Common myeloid progenitor, CD34-positive (primary cell): ENCODE measurements at regions not wholly inside any gene's neighbourhood (a gene's known extent, or its start where the extent isn't known, plus 50 kb on each side); places are given as distances from the start of the nearest gene placed in this dataset.
"Not testable (repeated sequence)": the region's sequence is repeated elsewhere in the genome, so short reads cannot be mapped to it uniquely, and the experiment has no call there.

Experiments
- CTCF ChIA-PET: fragments of 350-600 bp; sonication (Branson Sonifier 250); formaldehyde crosslinking; loops from one replicate; lab custom pipeline; 2021; ENCODE audit warnings: antibody characterized with exemption; lab: Charles Lee
- POLR2A ChIA-PET: fragments of 350-600 bp; sonication (Branson Sonifier 250); formaldehyde crosslinking; loops from one replicate; lab custom pipeline; 2021; ENCODE audit warnings: antibody characterized with exemption; lab: Charles Lee
- DNase-seq, 3 donors: peaks; one replicate each; pipeline versions ENCODE4 v3.0.0 to v3.0.0-alpha.2; 2013
- H3K27ac ChIP-seq, 2 experiments: 1 replicate in 1 of 2; 2 replicates in 1 of 2; pipeline ENCODE4 v1.7.0; 2013; ENCODE audit warnings: inconsistent platforms in 2 of 2, low read length in 2 of 2, mild to moderate bottlenecking in 2 of 2, low read depth in 1 of 2, moderate library complexity in 1 of 2; ENCODE audit not compliant: severe bottlenecking in 2 of 2, insufficient read depth in 1 of 2, poor library complexity in 1 of 2
- H3K27me3 ChIP-seq, 5 experiments: replicated peaks in 2 of 5; 1 replicate in 3 of 5; 2 replicates in 2 of 5; pipeline versions ENCODE4 v1.6.1 to v1.7.0; 2013; ENCODE audit warnings: low read length in 4 of 5, mild to moderate bottlenecking in 2 of 5, moderate library complexity in 2 of 5, inconsistent platforms in 1 of 5; ENCODE audit not compliant: insufficient read depth in 5 of 5, control insufficient read depth in 4 of 5
- H3K36me3 ChIP-seq, 4 experiments: 1 replicate in 2 of 4; 2 replicates in 2 of 4; pipeline versions ENCODE4 v1.6.1 to v1.7.0; 2013; ENCODE audit warnings: low read length in 3 of 4, control low read depth in 1 of 4, mild to moderate bottlenecking in 1 of 4; ENCODE audit not compliant: control insufficient read depth in 4 of 4, insufficient read depth in 4 of 4
- H3K4me1 ChIP-seq, 4 experiments: 1 replicate in 3 of 4; 2 replicates in 1 of 4; pipeline versions ENCODE4 v1.6.1 to v1.7.1; 2013; ENCODE audit warnings: low read length in 3 of 4, mild to moderate bottlenecking in 3 of 4, control low read depth in 1 of 4, inconsistent platforms in 1 of 4, moderate library complexity in 1 of 4; ENCODE audit not compliant: control insufficient read depth in 4 of 4, insufficient read depth in 4 of 4; ENCODE audit errors: control extremely low read depth in 1 of 4
- H3K4me3 ChIP-seq, 7 experiments: 1 replicate in 4 of 7; 2 replicates in 3 of 7; pipeline versions ENCODE4 v1.5.1 to v1.7.0; 2013; ENCODE audit warnings: mild to moderate bottlenecking in 7 of 7, low read length in 6 of 7, moderate library complexity in 6 of 7, inconsistent platforms in 2 of 7, low read depth in 2 of 7, control low read depth in 1 of 7; ENCODE audit not compliant: insufficient read depth in 4 of 7, control insufficient read depth in 1 of 7; ENCODE audit errors: extremely low read depth in 1 of 7
- H3K9me3 ChIP-seq, 5 experiments: 1 replicate in 4 of 5; 2 replicates in 1 of 5; pipeline versions ENCODE4 v1.6.1 to v1.7.1; 2013; ENCODE audit warnings: low read length in 4 of 5, mild to moderate bottlenecking in 2 of 5, inconsistent platforms in 1 of 5, low read depth in 1 of 5, moderate library complexity in 1 of 5; ENCODE audit not compliant: control insufficient read depth in 4 of 5, insufficient read depth in 2 of 5; ENCODE audit errors: control extremely low read depth in 1 of 5
- WGBS: methylation state at CpG from one replicate; pipeline ENCODE4 v1.1.5; 2013; ENCODE audit not compliant: insufficient coverage; 5-methylcytosine and 5-hydroxymethylcytosine counted together

DNA sequence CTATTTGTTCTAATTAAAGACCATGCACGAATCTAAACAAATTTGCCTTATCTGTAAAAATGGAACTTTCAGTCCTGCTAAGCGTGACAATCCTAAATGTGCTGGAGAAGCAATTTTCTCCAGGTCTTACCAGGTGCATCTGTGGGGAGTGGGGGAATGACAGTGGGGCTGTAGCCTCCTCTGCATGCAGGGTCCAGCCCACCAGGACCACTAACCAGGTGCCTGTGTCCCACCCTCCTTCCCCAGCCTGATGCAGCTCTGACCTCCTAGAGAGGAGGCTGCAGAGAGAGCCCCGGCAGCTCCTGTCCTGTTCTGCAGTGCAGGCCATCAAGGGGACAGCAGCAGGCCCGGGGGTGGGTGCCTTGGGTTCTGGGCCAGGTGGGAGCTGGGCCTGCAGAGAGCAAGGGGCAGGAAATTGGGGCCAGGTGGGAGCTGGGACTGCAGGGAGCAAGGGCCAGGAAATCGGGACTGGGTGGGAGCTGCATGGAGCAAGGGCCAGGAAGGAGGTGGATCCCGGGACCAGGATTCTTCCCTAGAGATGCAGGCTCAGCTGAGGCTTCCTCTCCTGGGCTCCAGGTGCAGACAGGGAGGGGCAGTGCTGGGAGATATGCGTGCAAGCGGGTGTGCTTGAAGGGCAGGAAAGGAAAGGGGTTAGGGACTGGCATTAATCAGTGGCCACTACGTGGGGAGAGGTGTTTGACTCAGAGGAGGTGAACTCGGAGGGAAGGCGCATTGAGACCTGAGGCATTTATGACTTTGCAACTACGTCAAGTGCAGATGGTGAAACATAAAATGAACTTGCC lies 185.3 kb downstream of the ANKRD30B start:
- H3K4me1 ChIP-seq: no peaks in the 10 kb centered on the region
- peaks cover 0 to 6% (median 0%) of the 10 kb centered on the region in 5 experiments for H3K9me3 ChIP-seq
- no peak for DNase-seq
- WGBS: 93% methylated on average over 10 of the region's 12 CpGs
- no peaks in the 10 kb centered on the region for H3K27me3 ChIP-seq
- ChIA-PET CTCF (no interaction called here), POLR2A (no interaction called here)
- no peak overlapping the region for H3K27ac ChIP-seq
- no peak overlapping the region for H3K4me3 ChIP-seq
- no peaks in the 10 kb centered on the region for H3K36me3 ChIP-seq

DNA sequence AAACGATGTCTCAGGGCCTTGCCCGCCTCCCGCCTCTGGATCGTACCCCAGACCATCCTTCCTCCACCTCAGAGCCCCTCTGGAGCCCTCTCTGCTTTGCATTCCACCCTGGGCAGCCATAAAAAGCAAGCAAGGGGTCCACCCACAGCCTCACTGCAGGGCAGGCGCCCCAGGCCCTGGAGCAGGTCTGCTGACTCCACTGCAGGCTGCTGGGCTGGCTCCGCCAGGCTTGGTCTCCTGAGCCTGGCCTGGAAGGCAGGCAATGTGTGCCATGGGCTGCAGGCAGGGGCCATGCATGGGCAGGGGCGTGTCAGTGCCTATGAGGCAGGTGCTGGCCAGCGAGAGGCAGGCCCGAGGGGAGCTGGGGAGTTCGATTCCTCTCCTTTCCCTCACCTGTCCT lies 186.0 kb downstream of the ANKRD30B start:
- CTCF ChIA-PET: no interaction called here
- Histone ChIP-seq H3K36me3 (no peaks in the 10 kb centered on the region), H3K27me3 (no peaks in the 10 kb centered on the region), H3K4me3 (no peak overlapping the region), H3K4me1 (no peaks in the 10 kb centered on the region), H3K9me3 (peaks cover 0 to 4% (median 0%) of the 10 kb centered on the region in 5 experiments), H3K27ac (no peak overlapping the region)
- POLR2A ChIA-PET: no interaction called here
- 89% methylated on average over 8 of the region's 10 CpGs for WGBS
- DNase-seq: no peak

DNA sequence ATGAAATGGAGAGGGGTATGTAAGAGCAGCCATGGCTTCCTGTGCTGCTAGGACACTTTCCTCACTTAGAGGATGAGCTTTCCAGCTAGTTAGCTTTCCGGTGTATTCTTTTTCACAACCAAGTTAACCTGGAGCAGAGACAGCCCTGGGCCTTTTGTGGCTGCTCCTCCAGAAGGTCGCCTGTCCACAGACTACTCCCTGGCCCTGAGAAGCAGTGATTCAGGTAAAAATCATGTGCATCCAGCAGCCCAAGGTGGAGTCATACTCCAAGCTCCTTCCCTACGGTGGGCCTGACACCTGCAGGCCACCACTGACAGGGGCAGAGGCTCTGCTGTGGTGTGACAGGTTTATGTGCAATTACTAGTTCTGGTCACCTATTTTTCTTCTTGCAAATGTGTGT lies 187.2 kb downstream of the ANKRD30B start:
- POLR2A ChIA-PET: no interaction called here
- Histone ChIP-seq H3K9me3 (peaks cover 0 to 4% (median 0%) of the 10 kb centered on the region in 5 experiments), H3K27me3 (no peaks in the 10 kb centered on the region), H3K36me3 (no peaks in the 10 kb centered on the region), H3K27ac (no peak overlapping the region), H3K4me3 (no peak overlapping the region), H3K4me1 (no peaks in the 10 kb centered on the region)
- no peak for DNase-seq
- CTCF ChIA-PET: no interaction called here
- WGBS: 71% methylated on average over 3 of the region's 3 CpGs

DNA sequence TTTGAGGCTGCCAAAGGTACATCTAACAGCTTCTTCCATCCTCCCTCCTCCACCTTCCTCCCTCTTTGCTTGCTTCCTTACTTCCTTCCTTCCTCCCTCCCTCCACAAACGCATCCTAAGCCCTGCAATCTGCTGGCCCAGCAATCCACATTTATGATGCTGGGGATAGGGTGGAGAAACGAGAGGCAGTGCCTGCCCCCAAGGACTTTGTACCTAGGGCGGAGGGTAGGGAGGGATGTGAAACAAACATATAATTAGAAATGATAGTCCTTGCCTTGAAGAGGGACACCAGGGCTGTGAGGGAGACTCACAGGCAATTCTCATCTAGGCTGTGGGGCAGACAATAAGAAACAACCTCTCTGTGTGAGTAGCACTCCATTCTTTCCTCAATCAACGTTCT lies 188.3 kb downstream of the ANKRD30B start:
- 100% methylated on average over 2 of the region's 4 CpGs for WGBS
- ChIA-PET CTCF (no interaction called here), POLR2A (no interaction called here)
- no peak for DNase-seq
- peaks cover 0 to 4% (median 0%) of the 10 kb centered on the region in 5 experiments for H3K9me3 ChIP-seq
- no peak overlapping the region for H3K27ac ChIP-seq
- no peaks in the 10 kb centered on the region for H3K36me3 ChIP-seq
- H3K4me1 ChIP-seq: no peaks in the 10 kb centered on the region
- no peak overlapping the region for H3K4me3 ChIP-seq
- no peaks in the 10 kb centered on the region for H3K27me3 ChIP-seq

DNA sequence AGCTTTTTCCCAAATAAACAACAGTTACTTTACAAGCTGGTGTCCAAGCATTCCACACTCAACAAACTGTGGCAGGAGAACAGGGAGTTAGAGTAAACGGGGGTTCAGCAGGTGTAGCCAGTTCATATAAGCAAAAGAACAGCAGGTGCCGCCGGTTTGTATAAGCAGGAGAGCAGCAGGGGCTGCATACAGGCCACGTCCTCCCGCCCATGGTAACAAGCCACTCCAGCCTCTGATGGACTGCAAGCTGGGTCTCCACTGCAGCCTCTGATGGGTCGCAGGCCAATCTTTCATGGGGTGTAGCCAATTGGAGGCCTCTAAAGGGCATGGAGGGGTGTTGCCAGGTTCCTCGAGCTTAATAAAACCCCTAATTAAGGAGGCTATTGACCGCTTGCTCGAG lies 189.3 kb downstream of the ANKRD30B start:
- WGBS: 89% methylated on average over 4 of the region's 9 CpGs
- Histone ChIP-seq H3K36me3 (no peaks in the 10 kb centered on the region), H3K4me3 (no peak overlapping the region), H3K9me3 (peaks cover 0 to 5% (median 0%) of the 10 kb centered on the region in 5 experiments), H3K4me1 (no peaks in the 10 kb centered on the region), H3K27me3 (no peaks in the 10 kb centered on the region), H3K27ac (no peak overlapping the region)
- no peak for DNase-seq
- CTCF ChIA-PET: no interaction called here
- POLR2A ChIA-PET: no interaction called here

DNA sequence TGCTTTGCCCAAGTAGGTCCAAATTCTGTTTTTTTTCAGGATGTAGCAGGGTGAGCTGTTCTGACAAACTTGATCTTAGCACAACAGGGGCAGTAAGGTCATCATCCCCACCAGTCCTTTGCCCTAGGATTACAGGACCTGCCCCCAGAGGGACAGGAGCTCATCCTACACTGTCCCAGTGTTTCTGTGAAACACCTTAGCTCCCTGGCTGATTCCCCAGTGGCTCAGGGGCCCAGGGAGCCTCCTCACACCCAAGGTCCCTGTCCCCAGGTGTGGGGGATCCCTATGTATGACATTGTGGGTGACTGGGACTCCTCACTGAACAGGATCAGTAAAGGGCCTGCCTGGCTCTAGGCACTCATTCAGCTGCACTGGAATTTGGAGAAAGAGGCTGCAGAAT lies 191.2 kb downstream of the ANKRD30B start:
- Histone ChIP-seq H3K4me3 (no peak overlapping the region), H3K9me3 (peaks cover 0 to 5% (median 0%) of the 10 kb centered on the region in 5 experiments), H3K27me3 (no peaks in the 10 kb centered on the region), H3K27ac (no peak overlapping the region), H3K36me3 (no peaks in the 10 kb centered on the region), H3K4me1 (no peaks in the 10 kb centered on the region)
- POLR2A ChIA-PET: no interaction called here
- no peak for DNase-seq
- CTCF ChIA-PET: no interaction called here

DNA sequence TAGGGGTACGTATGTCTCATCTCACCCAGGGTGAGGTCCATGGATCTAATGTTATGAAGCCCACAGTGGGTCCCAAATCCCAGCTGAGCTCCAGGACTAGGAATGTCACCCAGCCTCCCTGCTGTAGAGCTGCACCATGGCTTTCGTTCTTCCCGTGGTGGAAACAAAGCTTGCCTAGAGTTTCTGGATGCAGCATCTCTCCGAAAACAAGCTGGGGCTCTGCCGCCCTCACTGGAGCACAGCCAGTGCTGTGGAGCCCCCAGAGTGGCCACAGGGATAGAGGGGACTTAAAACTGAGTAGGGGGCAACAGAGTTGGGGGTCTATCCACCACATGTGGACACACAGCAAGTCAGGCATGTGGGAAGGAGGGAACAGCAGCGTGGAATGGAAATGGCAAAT lies 192.1 kb downstream of the ANKRD30B start:
- H3K27me3 ChIP-seq, H3K27ac ChIP-seq, H3K4me1 ChIP-seq, DNase-seq, CTCF ChIA-PET, H3K36me3 ChIP-seq, POLR2A ChIA-PET, H3K4me3 ChIP-seq, H3K9me3 ChIP-seq: not testable (repeated sequence)
- WGBS: 90% methylated on average over 6 of the region's 6 CpGs
